GM20000 (cell line): ENCODE measurements at regions not wholly inside any gene's neighbourhood (a gene's known extent, or its start where the extent isn't known, plus 50 kb on each side); places are given as distances from the start of the nearest gene placed in this dataset.
"Not testable (repeated sequence)": the region's sequence is repeated elsewhere in the genome, so short reads cannot be mapped to it uniquely, and the experiment has no call there.

Source experiments
- DNase-seq: peaks from one replicate; pipeline ENCODE4 v3.0.0; 2012; ENCODE audit warnings: low spot score
- TF ChIP-seq, protein P1 (sequence below): IDR thresholded peaks from 2 replicates; pipeline ENCODE4 v1.5.1; 2012; ENCODE audit warnings: mild to moderate bottlenecking, control low read depth; ENCODE audit errors: extremely low read depth, missing control alignments

DNA sequence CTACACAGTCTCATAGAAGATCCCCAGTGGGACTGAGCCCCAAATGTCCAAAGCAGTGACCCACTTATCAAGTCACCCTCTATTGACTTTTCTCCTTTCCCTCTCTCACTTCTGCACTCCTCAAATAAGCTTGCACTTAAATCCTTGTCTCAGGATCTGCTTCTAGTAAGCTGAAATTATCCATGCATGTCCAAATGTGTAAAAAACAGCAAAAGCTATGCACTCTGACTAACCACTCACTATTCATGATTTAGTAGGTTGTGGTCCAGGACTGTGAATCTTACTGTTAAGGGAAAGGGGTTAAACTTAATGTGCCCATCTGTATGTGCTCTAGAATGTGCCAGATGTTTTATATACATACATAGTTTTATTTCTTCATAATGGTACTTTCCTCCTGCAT, 115.4 kb downstream of the SCG2 start:
- no peak for DNase-seq
- TF ChIP-seq, protein P1, sequence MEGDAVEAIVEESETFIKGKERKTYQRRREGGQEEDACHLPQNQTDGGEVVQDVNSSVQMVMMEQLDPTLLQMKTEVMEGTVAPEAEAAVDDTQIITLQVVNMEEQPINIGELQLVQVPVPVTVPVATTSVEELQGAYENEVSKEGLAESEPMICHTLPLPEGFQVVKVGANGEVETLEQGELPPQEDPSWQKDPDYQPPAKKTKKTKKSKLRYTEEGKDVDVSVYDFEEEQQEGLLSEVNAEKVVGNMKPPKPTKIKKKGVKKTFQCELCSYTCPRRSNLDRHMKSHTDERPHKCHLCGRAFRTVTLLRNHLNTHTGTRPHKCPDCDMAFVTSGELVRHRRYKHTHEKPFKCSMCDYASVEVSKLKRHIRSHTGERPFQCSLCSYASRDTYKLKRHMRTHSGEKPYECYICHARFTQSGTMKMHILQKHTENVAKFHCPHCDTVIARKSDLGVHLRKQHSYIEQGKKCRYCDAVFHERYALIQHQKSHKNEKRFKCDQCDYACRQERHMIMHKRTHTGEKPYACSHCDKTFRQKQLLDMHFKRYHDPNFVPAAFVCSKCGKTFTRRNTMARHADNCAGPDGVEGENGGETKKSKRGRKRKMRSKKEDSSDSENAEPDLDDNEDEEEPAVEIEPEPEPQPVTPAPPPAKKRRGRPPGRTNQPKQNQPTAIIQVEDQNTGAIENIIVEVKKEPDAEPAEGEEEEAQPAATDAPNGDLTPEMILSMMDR: no peak

DNA sequence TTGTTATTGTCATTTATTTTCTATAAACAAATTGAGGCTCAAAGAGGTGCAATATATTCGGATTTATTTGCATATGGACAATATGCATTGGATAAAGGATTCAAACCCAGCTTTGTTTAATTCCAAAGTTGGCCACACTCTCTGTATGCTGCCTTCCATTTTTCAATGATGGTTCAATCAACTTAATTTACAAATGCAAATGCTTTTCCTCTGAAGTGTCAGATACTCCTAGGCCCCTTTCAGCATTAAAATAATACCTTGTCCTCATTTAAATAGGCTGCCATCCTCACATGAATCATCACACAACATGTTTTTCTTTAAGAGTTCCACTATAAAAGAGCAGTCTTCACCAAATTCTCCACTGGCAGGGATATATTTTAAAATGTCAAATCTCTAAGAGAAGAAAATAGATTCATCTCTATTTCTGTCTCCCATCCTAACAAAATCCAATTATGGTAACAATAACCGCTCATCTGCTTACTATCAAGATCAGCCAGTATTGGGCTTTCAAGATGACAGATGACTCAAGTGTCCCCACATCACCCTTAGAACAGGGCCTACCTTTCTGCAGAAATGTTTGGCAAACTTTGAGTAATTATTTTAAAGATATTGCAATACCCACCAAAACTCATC, 114.8 kb downstream of the SCG2 start:
- no peak for DNase-seq
- TF ChIP-seq, protein P1: no peak

DNA sequence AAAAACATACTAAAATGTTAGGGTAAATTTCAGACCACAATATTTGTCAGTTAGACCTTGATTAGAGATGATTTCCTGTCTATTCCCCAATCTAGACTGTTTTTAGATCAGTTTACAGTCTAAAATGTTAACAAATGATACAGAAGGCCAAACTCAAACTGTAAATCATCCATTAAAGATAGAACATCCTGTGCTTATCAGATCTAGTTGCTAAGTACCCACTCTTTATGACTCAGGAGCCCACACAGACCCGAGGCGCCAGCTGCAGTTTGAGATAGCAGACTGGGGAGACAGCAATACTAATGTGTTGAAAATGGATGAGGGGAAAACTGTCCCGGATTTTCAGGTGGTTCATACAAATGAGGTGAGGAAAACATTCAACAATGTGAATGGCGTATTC, 113.3 kb downstream of the SCG2 start:
- DNase-seq: no peak
- TF ChIP-seq, protein P1: no peak

DNA sequence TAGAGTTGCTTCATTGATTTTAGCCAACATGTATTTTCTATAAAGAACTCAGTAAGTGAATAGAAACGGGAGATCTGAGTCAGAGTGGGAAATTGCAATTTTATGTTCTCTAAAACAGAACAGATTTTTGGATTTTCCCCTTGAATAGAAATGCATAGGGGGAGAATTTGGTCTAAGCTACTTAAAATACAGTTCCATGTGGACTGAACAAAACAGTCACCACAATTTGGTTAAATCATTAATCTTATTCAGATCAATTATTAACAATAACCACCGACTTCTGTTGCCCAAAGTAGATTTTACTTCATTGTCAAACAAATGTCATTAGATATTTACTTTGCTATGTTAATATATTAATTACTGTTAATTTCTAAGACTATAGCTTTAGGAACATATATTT, 107.7 kb downstream of the SCG2 start:
- no peak for DNase-seq
- TF ChIP-seq, protein P1: no peak

DNA sequence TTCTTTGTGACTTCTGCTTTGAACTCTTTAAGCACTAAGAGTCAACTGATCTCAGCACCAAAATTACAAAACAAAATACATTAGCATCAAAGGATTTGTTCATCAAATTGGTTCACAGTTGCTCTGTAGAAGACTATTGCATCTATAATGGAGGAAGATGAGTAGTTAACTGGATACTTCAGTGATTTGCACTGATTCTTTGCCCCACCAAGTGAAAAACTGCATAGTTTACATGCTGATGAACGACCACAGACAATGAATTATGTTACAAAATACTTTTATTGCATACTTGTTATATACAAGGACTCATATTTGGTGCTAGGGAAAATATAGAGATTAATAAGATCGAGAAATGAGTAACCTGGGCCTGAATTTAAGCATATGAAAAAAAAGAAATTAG, 107.2 kb downstream of the SCG2 start:
- no peak for DNase-seq
- TF ChIP-seq, protein P1: no peak

DNA sequence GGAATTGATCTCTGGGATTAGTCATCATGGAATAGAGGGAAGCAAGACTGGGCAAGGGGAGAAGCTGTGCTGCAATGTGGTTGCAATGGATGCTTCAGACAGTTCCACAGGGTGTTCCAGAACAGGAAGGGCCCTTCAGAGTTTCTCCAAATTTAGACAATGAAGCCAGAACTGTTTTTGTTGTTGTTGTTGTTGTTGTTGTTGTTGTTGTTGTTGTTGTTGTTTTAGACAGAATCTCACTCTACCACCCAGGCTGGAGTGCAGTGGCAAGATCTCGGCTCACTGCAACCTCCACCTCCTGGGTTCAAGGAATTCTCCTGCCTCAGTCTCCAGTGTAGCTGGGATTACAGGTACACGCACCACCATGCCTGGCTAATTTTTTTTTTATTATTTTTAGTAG, 105.3 kb downstream of the SCG2 start:
- DNase-seq: not testable (repeated sequence)

DNA sequence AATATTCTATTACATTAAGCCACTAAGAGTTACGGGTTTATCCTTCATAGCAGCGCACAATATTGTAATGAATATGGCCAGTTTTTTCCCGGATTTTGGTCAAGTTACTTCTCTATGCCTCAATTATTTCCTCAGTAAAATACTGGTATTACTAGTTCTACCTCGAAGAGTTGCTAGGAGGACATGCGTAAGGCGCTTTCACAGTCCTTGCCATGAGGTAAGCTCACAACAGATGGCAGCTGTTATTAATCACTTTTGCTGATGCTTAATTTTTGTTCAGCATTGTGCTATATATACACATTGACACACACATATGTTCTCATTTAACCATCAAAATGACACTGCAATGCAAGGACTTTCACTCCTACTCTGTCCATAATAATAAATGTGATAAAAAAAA, 101.5 kb downstream of the SCG2 start:
- TF ChIP-seq, protein P1: no peak
- DNase-seq: no peak

DNA sequence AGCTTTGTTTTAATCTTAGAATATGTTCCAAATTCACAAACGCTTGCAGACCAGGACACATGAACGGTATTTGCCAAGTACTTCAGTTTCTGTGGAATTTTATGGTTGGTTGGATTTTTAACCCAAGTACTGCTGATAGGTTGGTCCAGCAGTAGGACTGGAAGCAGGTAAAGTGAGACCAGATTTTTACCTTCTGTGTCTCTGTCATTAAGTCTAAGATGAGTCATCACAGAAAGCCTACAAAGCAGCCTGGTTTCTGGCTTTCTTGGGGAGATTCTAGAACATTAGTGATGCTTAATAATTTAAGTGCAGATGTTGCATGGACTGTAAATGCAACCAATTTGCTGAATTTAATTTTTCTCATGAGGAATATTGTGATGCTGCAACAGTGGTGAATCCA, 100.5 kb downstream of the SCG2 start:
- TF ChIP-seq, protein P1: no peak
- no peak for DNase-seq
